Hypothalamus (tissue), 51 donors: ENCODE measurements at regions not wholly inside any gene's neighbourhood (a gene's known extent, or its start where the extent isn't known, plus 50 kb on each side); places are given as distances from the start of the nearest gene placed in this dataset.

Source experiments
- DNase-seq, 51 donors: peaks; one replicate each; lab custom pipeline; 2025; lab: John Stamatoyannopoulos, UW

GRCh38 chr2:239684271-239684810 lies 283.5 kb upstream of the HDAC4 start:
- DNase-seq, result no peak

GRCh38 chr2:239682518-239682917 lies 281.7 kb upstream of the HDAC4 start:
- no peak for DNase-seq

DNA sequence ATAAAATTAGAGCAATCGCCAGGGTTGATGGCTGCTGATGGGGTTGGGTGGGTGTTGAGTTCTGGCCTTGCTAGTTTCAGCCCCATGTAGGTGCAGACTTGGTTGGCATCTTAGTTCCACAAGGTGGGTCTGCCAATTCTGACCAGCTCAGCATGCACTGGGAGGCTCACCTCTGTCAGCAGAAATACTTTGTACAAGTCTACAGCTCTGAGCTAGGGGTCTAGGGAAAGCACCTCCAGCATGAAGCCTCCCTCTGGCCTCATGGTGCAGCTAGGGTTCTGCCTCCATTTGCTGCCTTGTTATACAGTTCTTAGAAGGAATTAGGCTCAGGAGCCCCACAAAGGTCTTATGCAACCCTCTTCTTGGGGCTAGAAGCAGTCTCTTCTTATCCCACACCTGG lies 278.9 kb upstream of the HDAC4 start:
- no peak for DNase-seq

- no peak for DNase-seq
Measured at GRCh38 chr2:239678666-239679296, 278.0 kb upstream of the HDAC4 start.

DNA sequence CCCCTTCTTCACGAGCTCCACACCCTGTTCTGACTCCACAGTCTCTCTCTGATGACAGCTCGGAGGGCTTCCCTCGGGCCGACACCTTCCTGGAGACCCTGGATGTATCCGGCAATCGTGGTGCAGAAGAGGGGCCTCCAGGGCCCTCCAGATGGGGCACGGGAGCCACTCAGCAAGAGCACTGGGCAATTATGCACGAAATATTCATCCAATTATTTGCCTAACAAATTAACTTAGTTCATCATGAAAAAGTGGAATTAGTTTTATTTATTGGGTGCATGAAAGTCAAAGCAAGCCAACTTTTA lies 277.3 kb upstream of the HDAC4 start:
- no peak for DNase-seq

DNA sequence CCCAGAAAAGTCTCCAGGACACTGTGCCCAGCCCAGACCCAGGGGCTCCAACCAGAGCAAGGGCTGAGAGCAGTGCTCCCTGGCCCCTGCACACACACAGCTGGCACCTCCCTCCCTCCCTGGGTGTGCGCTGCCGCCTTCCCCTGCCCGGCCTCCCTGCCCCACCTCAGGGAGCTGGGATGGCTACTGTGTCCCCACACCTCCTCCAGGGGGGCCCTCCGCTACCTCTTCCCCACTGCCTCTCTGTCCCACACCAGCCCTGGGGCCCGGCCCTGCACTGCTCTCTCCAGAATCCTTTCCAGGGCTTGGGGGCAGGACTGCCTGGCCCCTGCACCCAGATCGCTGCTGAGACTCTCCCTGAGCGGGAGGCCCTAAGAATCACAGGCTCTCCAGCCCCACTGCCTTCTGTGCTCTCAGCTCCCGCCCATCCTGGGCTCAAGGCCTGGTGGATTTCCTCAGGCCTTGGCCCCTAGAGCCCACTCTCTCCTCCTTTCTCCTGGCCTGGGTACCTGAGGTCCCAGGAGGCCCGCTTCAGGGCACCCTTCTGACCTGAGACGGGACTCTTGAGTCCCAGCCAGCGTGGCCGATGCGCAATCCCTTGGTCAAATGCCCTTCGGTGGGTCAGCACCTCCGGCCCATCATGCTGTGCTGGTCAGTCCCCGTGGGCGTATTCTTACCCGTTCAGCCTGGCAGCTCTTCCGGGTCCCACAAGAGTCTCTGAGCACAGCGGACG lies 276.8 kb upstream of the HDAC4 start:
- DNase-seq, result no peak

DNA sequence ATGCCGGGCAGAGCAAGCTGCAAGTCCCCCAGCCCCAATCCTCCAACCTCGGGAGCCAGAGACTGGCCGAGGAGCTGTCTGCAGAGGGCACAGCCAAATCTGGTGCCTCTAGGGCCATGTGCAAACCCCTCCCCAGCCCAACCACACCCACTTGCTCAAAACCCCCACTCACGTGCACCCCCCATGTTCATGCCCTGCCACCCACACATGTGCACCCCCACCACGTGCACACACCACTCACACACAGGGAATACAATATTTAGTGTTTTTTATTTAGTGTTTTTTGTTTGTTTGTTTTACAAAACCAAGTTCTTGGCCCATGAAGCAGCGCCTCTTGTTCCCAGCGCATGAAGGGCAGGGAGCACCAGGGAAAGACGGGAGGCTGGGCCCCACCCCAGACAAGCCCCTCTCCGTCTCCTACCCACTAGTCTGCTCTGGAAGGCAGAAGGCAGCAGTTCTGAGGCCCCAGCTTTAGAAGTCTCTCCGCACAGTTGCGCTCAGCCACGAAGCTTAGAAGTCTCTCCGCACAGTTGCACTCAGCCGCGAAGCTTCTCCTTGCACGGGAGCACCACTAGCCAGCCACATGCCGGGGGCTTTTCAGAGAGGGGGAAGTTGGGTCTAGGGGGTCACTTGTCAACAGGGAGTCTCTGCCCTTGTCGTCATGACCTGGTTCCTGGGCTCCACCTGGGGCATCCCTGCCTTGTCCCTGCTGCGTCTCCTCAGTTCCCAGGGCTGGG lies 276.1 kb upstream of the HDAC4 start:
- no peak for DNase-seq

DNA sequence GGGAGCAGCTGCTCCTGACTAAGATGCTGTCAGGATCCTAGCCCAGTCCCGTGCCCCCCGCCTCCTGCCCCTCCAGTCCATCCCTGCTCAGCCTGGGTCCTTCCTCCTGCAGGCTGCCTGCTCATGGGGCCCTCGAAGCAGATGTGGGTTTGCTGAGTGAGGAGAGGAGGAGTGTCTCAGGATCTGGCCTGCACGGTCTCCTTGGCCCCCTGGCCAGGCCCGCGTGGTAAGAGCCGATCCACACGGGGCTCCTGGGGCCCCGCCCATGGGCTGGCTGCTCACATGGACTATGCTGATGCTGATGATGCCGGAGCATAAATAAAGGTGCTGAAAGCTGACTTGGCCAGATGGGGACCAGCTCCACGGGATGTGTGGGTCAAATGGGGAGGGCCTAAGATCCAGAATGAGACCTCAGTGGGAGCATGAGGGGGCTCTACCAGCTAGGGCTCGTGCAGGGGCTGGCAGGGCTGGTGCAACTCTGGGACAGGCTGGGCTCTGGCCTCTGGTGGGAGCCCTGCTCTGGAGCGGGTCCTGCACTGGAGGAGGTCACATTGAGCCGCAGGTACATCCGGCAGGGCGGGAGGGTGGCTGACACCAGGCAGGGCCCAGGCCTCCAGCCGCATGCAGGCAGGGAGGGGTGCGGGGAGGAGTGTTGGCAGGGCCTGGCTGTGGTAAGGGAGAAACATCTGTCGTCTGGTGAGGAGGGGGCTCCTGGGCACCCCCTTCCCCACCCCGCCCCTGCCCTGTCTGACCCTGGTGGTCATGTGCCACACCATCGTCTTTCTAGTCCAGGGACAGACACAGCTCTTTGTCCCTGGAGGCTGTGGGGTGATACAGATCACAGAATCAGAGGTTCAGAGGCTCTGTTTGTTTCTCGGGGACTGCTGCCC lies 275.3 kb upstream of the HDAC4 start:
- no peak for DNase-seq

DNA sequence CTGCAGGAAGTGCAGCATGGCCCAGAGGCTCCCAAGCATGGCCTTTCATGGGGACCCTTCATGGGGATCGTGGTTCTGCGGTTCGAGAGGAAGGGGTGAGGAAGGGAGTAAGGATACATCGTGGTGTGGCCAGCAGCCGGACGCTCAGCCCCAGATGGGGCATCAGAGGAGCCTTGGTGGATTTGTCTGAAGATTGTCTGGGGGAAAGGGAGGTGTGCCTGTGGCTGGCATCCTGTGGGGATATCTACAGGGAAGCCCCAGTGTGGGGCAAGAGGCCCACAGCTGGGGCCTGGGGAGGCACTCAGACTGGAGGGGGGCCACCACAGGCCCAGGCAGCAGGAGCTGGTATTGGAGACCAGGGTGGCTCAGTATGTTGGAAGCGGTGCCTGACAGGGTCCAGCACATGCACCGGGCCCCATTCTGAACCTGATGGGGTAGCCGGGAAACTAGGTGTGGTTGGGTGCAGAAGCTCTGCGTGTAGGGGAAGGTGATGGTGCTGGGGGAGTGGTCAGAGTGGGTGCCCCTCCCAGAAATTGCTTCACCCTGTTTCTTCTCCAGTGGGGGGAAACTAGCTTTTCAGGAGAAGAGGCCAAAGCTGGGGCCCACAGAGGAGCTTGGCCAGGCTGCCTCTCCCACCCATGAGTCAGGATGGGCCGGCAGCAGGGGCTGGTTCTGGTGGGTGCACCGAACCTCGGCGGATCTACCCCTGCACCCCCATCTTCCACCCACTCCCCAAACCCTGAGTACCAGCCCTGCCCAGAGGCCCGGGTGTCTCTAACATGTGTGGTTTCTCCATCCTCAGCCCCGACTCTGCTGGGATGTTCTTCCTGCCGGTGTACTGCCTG lies 274.4 kb upstream of the HDAC4 start:
- no peak for DNase-seq

DNA sequence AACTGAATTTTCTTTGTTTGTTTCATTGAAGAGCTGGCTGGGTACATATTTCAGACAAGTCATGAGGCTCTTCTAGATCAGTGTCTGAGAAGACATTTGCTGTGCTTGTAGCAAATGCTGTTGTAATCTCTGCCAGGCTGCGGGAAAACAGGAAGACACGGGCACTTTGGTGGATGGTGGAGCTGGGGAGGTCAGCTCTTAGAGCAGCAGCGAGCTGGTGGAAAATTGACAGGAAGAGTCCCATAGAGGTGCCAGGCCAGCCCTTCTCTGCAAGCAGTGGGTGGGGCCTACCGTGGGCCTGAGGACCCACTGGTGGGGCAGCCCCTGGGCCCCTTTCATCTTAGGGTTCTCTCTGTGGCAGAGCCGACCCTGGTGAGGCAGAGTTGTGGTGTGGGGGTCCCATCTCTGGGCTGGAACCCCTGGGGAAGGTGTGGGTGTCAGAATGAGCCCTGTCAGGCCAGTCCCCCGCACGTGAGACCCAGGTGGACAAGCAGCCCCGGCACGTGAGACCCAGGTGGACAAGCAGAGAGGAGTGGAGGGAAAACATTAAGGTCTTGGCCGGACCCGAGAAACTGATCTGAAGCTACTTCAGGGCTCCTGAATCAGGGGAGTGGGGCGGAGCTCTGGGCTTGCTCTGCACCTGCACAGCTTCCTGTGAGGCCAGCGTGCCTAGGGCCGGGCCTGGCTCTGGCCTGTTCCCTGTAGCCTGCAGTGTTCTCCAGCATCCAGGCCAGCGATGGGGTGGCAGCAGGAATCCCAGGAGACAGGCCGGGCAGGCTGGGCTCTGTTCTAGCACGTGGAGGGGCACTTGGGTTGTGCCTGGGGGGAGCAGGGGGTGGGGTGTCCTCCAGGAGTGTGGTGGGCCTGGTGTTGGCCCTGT lies 273.5 kb upstream of the HDAC4 start:
- DNase-seq, result no peak

GRCh38 chr2:239673641-239674040 lies 272.8 kb upstream of the HDAC4 start:
- DNase-seq, result no peak

DNA sequence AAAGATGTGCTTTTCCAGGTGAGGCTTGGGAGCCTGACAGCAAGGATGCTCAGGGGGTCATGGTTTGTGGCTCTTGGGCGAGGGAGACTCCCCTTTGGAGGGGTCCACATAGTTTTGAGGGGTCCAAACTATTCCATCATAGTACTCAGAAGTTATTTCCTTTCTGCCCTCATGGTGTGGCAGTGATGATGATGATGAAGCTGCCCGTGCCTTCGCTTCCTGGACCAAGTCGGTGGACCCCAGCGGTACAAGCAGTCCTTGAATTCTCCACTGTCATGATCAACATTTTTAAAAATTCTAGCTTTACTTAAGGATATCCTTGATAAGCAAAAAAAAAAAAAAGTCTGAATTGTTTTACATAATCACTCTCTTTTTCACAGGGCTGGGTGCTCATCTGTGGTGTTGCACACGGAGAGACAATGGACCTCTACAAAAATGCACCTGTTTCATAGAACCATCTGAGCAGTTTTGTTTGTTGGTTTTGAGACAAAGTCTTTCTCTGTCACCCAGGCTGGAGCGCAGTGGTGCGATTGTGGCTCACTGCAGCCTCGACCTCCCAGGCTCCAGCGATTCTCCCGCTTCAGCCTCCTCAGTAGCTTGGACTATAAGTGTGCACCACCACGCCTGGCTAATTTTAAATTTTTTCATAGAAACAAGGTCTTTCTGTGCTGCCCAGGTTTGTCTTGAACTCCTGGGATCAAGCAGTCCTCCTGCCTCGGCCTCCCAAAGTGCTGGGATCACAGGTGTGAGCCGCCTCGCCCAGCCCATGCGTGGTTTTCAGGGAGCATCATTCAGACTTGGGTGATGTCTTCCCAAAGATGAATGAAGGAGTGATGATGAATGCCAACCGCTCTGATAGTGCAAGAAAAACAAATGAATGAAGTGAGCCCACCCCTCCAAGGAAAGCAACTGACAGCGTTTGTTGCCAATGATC lies 271.4 kb upstream of the HDAC4 start:
- no peak for DNase-seq

DNA sequence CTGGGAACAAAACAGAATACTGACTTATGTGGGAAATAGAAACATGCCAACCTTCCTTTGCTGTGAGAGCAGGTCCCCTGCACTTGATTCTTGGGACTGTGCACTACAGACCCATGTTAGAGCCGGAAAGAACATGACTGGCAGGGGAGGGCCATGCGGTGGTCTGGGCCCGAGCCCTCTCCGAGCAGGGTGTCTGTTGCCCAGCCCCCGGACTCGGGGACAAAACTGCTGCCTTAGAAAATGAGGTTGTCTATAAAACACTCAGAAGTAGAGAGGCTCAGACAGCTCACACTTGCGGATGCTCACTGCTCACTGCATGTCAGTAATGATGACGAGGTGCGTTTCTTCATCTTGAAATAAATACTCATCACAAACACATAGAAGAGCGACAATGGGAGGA lies 270.7 kb upstream of the HDAC4 start:
- no peak for DNase-seq

DNA sequence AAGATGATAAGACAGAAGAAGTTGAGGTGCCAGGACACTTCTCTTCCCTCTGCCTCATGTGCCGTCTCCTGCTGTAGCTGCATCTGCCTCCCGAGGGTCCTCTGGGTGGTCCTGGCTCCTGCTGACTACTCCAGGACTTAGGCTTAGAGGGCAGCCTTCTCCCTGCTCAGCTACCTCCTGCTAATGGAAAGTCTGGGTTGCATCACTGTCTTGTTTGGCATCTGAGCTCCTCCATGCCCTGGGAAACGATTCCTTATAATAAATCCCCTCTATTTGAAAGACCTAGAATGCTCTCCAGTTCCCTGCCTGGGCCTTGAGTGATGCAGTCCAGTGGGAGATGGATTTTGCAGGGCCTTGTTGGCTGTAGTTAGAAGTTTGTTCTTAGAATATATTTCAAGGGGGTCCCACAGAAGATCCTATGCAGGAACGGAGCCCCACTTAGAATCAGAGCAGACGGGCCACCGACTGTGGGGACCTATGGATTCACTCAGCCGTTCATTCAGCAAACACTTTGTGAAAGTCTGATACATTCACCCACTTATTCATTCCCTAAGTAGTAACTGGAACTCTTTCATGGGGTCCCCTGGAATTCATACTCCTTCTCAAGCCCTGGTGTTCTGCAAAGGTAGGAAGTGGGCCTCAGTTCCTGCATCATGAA lies 269.8 kb upstream of the HDAC4 start:
- no peak for DNase-seq

DNA sequence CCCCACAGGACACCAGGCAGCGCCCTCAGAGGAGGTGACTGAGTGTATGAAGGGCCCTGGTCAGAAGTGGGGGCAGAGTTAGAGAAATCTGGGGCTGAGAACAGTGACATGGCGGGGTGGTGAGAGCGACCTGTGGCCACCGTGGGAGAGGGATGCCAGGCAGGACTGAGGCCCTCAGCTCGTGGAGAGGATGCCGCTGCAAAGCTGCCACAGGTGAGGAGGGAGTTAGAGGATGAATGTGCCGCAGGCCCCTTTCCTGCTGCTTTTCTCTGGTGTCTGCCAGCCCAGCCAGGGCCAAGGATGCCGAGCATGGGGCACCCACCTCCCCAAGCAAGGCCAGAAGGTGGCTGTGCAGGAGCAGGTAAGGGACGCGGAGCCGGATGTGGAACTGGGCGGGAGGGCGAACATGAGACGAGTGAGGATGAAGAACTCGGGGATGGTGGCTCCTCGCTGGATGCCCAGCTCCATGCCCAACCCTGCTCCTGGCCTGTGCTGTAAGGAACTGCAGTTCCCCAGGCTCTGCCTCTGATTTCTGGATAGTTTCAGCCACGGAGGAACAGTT lies 269.2 kb upstream of the HDAC4 start:
- DNase-seq, result no peak

DNA sequence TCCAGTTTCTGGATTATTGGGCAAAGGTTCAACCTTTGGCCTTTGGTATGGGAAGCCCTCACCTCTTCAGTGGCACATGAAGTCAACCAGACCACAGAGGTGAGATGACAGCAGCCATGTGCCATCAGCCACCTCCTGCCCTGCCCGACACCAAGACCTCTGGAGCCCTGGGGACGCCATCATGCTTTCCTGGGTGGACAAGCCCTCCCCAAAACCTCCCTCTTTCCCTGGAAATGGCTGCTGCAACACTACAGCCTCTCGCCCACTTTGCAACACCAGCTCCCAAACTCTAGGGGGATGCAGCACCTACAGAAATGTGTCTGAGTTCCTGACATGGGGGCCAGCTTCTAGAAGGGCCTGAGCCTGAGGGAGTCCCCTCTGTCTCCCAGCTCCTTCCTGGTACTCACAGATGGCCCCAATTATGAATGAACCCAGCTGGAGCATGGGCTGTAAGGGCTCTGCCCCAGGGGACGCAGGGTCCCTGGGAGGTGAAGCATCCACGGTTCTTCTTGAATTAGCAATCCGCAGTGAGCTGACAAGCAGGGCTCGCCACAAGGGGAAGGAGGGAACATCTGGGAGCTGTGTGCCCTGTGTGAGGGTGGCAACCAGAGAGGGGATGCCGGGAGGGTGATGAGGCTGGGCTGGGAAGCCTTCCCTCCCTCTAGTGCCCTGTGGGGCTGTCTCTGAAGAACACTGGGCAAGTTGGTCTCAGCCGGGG lies 268.5 kb upstream of the HDAC4 start:
- DNase-seq, result no peak
